HG03558 (cell line): ENCODE measurements at regions not wholly inside any gene's neighbourhood (a gene's known extent, or its start where the extent isn't known, plus 50 kb on each side); places are given as distances from the start of the nearest gene placed in this dataset.
"Not testable (repeated sequence)": the region's sequence is repeated elsewhere in the genome, so short reads cannot be mapped to it uniquely, and the experiment has no call there.

Experiments
- ATAC-seq: cut with Tn5 transposase; IDR thresholded peaks from one replicate; pipeline ENCODE4 v1.9.1; 2021; ENCODE audit warnings: moderate number of reproducible peaks; ENCODE audit not compliant: unreplicated experiment; ENCODE audit errors: extremely low read depth

DNA sequence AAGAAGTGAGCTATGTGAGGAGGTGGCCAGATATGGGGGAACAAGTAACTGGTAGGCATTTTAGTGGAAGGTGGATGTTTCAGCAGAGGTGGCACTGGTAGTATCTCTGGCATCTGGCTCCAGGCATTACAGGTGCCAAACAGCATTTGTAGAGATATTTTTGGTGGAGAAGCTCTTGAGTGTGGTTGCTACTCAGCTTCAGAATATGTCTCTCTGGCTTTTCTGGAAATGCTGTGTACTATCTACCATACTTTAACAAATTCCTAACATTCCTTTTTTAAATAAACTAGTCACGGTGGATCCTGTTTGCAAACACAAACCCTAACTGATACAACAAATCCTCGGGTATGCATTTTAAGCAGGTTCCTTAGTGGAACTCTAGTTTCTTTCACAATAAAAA, 128.0 kb downstream of the BARX2 start:
- no peak for ATAC-seq

DNA sequence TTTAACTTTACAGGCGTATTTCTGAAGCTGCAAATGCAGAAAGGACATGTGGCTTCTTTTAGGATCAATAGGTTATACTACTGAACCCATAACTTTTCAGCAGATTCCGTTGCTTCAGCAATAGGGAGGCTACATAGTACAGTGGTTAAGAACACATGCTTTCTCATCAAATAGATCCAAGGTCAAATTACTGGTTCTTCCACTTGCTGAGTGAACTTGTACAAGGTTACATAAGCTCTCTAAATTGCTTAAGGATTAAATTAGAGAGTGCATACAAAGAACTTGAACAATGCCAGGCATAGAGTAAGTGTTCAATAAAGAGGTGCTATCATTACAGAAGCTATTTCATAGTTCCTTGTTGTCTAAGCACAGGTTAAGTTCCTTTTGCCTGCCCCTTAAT, 129.6 kb downstream of the BARX2 start:
- no peak for ATAC-seq

DNA sequence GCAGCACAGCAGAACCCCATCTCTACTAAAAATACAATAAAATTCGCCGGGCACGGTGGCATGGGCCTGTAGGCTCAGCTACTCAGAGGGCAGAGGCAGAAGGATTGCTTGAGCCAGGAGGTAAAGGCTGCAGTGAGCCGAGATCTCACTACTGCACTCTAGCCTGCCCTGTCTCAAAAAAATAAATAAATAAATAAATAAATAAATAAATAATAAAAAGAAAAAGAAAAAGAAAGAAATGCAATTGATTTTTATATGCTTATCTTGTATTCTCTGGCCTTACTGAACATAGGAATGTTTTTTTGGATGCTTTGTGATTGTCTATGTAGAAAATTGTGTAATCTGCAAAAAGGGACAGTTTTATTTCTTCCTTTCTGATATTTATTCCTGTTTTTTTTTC, 132.5 kb downstream of the BARX2 start:
- ATAC-seq = no peak

- no peak for ATAC-seq
These were observed 152.6 kb downstream of the BARX2 start for GRCh38 chr11:129528296-129528695.

DNA sequence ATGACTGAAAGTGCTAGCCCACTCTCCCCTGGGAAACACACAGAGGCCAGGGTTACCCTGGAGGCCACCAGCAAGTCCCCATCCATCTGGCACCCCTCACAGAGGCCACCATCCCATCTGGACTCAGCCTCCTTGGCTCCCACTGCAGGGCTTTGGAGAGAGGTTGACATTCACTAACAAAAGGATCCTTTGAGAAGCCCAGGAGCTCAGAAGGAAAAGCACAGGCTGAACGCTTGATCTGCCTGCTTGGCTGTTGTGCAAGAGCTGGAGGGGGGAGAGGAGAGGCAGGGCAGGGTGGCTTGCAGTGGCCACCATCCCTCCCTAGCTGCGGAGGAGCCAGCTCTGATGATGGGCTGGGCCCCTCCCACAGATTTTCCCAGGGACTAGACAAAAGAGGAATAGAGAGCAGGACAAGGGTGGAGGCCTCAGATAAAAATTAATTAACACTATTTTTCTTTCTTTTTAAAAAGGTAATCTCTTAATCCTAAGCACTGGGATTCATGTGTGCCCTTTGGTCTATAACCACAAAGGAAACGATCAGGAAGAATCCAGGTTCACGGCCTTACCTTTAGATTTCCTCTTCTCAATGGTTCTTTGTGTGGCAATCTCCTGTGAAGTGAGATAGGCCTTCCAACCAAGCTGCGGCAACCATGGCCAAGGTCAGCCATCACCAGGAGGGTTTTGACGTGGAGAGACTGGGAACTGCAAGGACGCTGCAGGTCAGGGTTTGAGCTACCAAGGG, 154.7 kb downstream of the BARX2 start:
- no peak for ATAC-seq

DNA sequence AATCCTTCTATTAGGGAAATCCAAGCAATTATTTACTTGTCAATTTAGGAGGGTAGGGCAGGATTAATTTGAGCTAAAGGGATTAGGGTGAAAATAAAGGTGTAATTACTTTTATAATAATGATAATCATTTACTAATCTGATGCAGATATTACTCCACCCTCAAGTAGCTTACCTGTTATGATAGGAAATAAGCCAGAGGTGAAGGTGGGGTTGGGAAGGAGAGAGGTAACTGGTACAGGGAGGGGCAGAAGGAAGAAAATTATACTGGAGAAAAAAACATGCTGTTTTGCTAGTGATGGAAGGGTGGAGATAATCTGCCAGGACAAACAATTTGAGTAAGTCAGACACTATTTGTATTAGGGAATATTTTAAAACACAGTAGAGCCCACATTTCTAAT, 157.7 kb downstream of the BARX2 start:
- no peak for ATAC-seq

GRCh38 chr11:129536338-129536737, 160.7 kb downstream of the BARX2 start:
- no peak for ATAC-seq

- ATAC-seq = no peak
These were observed 162.7 kb downstream of the BARX2 start for GRCh38 chr11:129538323-129538722.

GRCh38 chr11:129543515-129544290, 168.1 kb downstream of the BARX2 start:
- no peak for ATAC-seq

DNA sequence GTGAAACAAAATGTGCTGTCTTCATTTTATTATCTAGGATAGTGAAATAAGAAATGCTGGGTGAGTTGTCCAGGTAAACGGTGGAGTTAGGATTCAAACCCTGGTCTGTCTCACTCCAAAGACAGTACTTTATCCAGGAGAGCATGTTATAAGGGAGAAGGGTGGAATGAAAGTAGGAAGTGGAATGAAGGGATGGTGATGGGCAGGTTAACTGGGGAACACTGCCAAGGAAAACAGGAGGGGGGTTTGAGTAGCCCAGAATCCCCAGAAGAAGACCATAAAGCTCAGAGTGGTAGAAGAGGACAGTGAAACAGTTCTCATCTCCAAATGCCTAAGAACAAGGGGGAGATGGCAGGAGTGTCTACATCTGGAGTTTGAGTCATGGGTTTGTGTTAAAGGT, 169.0 kb downstream of the BARX2 start:
- no peak for ATAC-seq

- no peak for ATAC-seq
These were observed 170.6 kb downstream of the BARX2 start for GRCh38 chr11:129546266-129546665.

DNA sequence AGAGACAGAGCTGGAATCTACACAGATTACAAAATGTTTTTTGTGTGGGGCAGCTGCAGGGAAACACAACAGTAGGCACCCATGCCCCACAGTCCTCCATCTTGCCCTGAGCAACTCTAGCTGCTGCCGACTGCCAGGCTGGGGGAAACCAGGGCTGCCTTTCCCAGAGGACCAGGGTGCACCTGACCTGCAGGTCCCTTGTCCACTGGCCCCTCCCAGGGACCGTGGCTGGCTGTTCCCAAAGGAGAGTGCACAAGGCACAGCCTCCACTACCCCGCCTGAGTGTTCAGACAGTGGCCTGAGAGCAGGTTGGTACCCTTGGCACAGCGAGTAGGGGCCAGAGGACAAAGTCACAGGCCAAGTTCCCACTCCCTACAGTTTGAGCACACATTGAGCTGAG, 181.8 kb downstream of the BARX2 start:
- no peak for ATAC-seq

DNA sequence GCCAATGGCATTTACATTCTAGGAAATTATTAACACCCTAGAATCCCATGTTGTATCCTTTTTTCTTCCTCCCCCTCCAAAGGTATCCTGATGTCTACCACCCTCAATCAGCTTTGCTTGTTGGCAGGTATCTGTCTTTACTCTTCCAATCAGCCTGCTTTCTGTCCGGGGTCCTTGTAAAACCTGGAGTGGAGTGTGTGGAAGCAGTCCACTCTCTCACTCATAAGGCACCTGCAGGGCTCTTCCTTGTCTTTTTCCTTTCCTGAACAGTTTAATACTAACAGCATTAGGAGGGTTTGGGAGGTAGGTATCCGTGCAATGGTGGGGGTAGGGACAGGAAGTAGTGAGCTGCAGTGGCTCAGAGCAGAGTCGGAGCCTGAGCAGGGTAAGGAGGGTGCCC, 193.4 kb downstream of the BARX2 start:
- ATAC-seq = no peak

- not testable (repeated sequence) for ATAC-seq
These were observed 197.0 kb downstream of the BARX2 start for GRCh38 chr11:129572667-129573066.

- ATAC-seq = no peak
These were observed 197.5 kb downstream of the BARX2 start for GRCh38 chr11:129573161-129573560.

- no peak for ATAC-seq
These were observed 198.8 kb downstream of the BARX2 start for GRCh38 chr11:129574431-129574830.

DNA sequence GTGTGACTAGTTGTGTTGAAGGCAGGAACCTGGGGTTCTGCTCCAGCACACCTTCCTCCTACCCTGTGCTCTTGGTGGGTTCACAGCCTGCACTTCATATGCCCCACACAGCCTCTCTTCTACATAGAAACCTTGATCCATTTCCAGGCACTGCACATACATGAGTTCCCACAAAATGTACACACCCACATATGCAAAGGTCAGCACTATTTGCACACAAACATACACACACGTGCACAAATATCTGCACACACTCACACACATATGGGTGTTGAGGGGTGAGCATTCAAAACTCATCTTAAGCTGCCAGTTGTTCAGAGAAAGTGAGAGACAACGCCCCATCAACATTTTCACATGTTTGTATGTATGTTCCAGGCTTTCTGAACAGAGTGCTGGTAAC, 201.0 kb downstream of the BARX2 start:
- ATAC-seq = no peak

GRCh38 chr11:129578006-129578405, 202.4 kb downstream of the BARX2 start:
- no peak for ATAC-seq

- ATAC-seq = no peak
These were observed 204.6 kb downstream of the BARX2 start for GRCh38 chr11:129580278-129580677.

DNA sequence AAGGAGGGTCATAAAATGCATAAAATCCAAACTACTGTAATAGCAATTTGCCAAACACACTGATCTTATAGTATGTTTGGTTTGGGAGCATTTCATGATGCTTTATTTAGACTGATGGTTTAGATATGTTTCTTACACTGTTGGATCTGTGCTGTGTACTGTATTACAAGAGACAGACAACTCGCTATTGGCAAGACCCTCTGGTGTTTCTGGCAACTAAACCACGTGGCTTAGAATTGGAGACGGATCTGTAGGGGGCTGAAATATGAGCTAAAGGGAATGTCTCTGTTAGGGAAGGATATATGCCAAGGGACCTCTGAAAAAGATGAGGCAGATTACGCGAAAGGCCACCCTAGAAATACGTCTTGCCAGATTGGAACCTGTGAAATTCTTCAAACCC, 208.7 kb downstream of the BARX2 start:
- ATAC-seq = no peak

DNA sequence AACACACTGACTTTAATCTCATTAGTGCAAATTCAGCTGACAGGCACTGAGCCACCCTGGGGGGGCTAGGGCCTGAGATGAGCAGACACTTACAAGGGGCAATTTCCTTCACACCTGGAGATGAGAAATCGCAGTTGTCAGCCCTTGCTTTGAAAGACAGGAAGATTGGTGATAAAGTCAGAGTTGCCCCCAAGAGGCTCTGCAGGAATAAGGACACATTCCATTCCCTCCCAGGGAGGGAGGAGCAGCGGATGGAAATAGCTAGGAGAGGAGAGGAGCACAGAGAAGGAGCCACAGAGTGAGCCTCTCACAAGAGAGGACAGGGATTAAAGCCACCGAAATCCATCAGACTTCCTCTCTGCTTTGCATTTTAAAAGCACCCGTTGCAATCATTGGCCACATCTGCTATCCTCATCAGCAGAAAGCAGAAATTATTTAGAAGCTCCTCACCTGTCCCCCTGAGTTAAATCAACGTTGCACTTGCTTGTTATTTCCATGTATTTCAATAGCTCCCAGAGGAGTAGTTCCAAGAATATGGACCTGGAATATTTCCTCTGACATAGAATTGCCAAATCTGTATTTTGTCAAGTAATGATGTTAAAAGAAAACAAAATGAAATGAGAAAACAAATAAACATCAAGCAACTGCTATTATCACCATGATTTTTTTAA, 213.7 kb downstream of the BARX2 start:
- ATAC-seq = no peak
